T-helper 1 cell treated with Interleukin-12 subunit alpha and Interleukin-12 subunit beta and Interleukin-4 antibody, amounts not matched to agents 30 μg/mL and 1 μg/mL, for 36 hours (primary cell): ENCODE measurements at regions not wholly inside any gene's neighbourhood (a gene's known extent, or its start where the extent isn't known, plus 50 kb on each side); places are given as distances from the start of the nearest gene placed in this dataset.
A peak's percentile ranks its signal among the peaks of the same experiment; 100 is the strongest.

Source experiments
- H3K27ac Mint-ChIP-seq: one replicate; pipeline ENCODE4 v1.8.0; 2021; ENCODE audit warnings: mild to moderate bottlenecking, mixed read lengths
- H3K27me3 Mint-ChIP-seq: one replicate; pipeline ENCODE4 v1.8.0; 2021; ENCODE audit warnings: low read depth, mixed read lengths
- H3K36me3 Mint-ChIP-seq: one replicate; pipeline ENCODE4 v1.8.0; 2021; ENCODE audit warnings: low read depth, mixed read lengths
- H3K4me1 Mint-ChIP-seq: one replicate; pipeline ENCODE4 v1.8.0; 2021; ENCODE audit warnings: low read depth, mixed read lengths
- H3K4me3 Mint-ChIP-seq: one replicate; pipeline ENCODE4 v1.8.0; 2021; ENCODE audit warnings: mild to moderate bottlenecking, moderate library complexity, mixed read lengths
- H3K9me3 Mint-ChIP-seq: one replicate; pipeline ENCODE4 v1.8.0; 2021; ENCODE audit warnings: mixed read lengths

DNA sequence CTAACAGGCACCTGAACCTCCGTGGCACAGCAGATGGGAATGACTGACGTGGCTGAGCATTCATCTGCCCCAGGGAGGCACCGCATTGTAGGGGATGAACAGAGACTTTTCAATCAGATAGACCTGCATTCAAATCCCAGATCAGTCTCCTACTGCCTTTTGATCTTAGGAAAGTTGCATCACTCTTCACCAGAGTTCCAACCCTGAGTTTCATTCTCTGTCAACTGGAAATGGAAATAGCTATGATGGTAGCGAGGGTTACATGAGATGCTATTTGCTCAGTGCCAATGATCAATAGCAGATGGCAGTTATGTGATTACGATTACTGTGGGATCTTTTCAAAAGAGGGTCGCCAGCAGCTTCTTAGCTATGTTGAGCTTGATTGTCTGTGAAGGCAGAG lies 189.3 kb upstream of the RFC3 start:
- Mint-ChIP-seq H3K9me3 (no peaks in the 10 kb centered on the region), H3K27me3 (no peaks in the 10 kb centered on the region), H3K36me3 (no peaks in the 10 kb centered on the region), H3K4me3 (no peak overlapping the region), H3K4me1 (peaks cover 6% of the 10 kb centered on the region), H3K27ac (no peak overlapping the region)

- no peak overlapping the region for H3K27ac Mint-ChIP-seq
- H3K27me3 Mint-ChIP-seq: no peaks in the 10 kb centered on the region
- H3K36me3 Mint-ChIP-seq: no peaks in the 10 kb centered on the region
- H3K4me3 Mint-ChIP-seq: no peak overlapping the region
- H3K4me1 Mint-ChIP-seq: peaks cover 2% of the 10 kb centered on the region
- H3K9me3 Mint-ChIP-seq: no peaks in the 10 kb centered on the region
Measured at GRCh38 chr13:33629605-33630360, 188.2 kb upstream of the RFC3 start.

DNA sequence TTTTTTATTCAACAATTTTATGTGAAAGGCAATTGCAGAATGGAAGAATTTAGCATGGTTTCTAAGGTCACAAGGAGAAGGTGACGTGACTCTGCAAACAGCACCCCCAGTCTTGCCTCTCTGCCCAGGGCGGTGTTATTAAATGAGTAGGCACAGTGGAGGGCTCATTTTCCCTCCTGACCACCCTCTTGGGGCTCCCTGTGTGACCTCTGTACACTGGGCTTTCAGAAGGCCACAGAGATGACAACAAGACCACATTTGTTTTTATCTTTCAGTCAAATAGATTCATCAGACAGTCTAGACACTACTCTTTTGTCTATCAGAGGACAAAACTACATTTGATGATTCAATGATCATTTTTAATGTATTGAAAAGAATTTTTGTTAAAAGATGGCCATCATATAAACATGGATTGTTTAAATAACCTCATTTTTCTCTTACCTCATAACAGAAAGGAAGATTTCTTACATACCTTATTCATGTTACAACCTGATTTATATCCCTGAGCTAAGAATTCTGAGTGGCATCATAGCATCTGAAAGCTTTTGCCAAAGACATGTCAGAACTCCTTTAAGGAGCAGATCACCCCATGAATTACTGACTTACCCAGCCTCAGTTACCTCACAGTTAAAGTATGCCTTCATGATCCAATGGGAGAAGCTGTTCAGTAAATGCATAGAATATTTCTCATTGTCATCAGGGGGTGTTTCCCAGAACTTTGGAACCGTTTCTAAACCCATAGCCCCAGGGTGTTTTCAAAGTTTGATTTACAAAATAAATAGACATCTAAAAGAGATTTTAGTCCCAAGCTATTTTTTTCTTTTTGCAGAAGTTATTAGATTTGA lies 184.0 kb upstream of the RFC3 start:
- Mint-ChIP-seq H3K4me1 (no peaks in the 10 kb centered on the region), H3K36me3 (no peaks in the 10 kb centered on the region), H3K4me3 (no peak overlapping the region), H3K9me3 (no peaks in the 10 kb centered on the region), H3K27ac (no peak overlapping the region), H3K27me3 (no peaks in the 10 kb centered on the region)

DNA sequence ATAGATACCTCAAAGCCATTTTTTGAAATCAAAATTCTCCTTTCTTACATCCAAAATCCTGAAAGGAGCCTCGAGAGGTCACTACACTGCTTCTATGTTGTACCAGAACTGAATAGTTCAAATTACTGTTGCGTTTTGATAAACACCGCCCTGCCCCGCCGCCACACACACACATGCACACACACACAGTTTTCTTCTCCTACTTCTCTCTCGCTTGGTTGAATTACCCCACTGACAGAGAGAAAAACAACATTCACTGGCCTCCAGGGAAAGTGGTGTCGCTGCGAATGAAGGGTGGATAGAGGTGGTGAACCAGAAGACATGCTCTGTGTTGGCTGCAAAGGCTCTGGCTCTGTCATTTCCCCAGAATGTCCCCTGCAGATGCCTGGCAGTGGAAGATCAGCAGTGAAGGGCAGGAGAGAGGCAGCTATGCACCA lies 183.4 kb upstream of the RFC3 start:
- H3K4me3 Mint-ChIP-seq: no peak overlapping the region
- H3K9me3 Mint-ChIP-seq: no peaks in the 10 kb centered on the region
- H3K27me3 Mint-ChIP-seq: no peaks in the 10 kb centered on the region
- no peak overlapping the region for H3K27ac Mint-ChIP-seq
- no peaks in the 10 kb centered on the region for H3K36me3 Mint-ChIP-seq
- H3K4me1 Mint-ChIP-seq: no peaks in the 10 kb centered on the region

GRCh38 chr13:33636243-33636642 lies 181.7 kb upstream of the RFC3 start:
- H3K27me3 Mint-ChIP-seq: no peaks in the 10 kb centered on the region
- no peak overlapping the region for H3K4me3 Mint-ChIP-seq
- H3K36me3 Mint-ChIP-seq: no peaks in the 10 kb centered on the region
- H3K4me1 Mint-ChIP-seq: peaks cover 3% of the 10 kb centered on the region
- H3K27ac Mint-ChIP-seq: no peak overlapping the region
- H3K9me3 Mint-ChIP-seq: no peaks in the 10 kb centered on the region

GRCh38 chr13:33636955-33637670 lies 180.8 kb upstream of the RFC3 start:
- Mint-ChIP-seq H3K4me3 (no peak overlapping the region), H3K27me3 (no peaks in the 10 kb centered on the region), H3K27ac (no peak overlapping the region), H3K9me3 (no peaks in the 10 kb centered on the region), H3K4me1 (peaks cover 3% of the 10 kb centered on the region), H3K36me3 (no peaks in the 10 kb centered on the region)

DNA sequence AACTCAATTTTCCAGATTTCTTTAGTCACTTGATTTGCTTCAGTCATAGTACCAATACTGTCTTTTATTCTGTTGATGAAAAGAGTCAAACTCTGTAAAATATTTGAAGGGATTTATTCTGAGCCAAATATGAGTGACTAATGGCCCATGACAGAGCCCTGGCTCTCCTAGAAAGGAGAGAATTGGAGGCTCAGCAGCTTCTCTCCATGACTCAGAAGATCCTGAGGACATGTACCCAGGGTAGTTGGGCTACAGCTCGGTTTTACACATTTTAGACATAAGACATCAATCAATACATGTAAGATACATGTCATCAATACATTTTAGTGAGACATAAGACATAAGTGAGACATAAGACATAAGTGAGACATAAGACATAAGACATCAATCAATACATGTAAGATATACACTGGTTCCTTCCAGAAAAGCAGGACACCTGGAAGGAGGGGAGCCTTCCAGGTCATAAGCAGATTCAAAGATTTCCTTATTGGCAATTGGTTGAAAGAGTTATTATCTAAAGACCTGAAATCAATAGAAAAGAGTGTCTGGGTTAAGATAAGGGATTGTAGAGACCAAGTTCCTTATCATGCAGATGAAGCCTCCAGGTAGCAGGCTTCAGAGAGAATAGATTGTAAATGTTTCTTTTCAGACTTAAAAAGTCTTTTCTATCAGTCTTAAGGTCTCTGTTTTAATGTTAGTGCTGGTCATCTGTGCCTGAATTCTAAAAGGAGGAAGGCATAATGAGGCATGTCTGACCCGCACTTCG lies 179.8 kb upstream of the RFC3 start:
- H3K36me3 Mint-ChIP-seq: no peaks in the 10 kb centered on the region
- peaks cover 3% of the 10 kb centered on the region for H3K4me1 Mint-ChIP-seq
- no peak overlapping the region for H3K4me3 Mint-ChIP-seq
- H3K27me3 Mint-ChIP-seq: no peaks in the 10 kb centered on the region
- H3K27ac Mint-ChIP-seq: no peak overlapping the region
- no peaks in the 10 kb centered on the region for H3K9me3 Mint-ChIP-seq

- H3K36me3 Mint-ChIP-seq: no peaks in the 10 kb centered on the region
- no peaks in the 10 kb centered on the region for H3K9me3 Mint-ChIP-seq
- H3K4me3 Mint-ChIP-seq: no peak overlapping the region
- peaks cover 3% of the 10 kb centered on the region for H3K4me1 Mint-ChIP-seq
- H3K27me3 Mint-ChIP-seq: no peaks in the 10 kb centered on the region
- H3K27ac Mint-ChIP-seq: no peak overlapping the region
Measured at GRCh38 chr13:33639158-33639557, 178.8 kb upstream of the RFC3 start.

DNA sequence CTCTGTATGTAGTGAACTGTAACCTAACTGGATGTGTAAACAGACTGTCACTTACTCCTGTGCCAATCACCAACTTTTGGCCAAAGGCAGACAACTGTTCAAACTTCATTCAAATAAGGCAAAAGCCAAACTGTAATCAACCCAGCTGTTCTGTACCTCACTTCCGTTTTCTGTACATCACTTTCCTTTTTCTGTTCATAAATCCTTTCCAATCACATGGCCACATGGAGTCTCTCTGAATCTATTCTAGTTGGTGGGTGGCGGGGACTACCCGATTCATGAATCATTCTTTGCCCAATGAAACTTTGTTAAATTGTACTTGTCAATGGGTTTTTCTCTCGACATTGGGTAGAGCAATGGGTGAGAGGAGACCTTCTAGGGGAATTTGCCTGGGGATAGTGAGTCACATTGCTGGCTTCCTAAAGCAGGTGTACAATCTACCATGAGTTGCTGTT lies 178.3 kb upstream of the RFC3 start:
- Mint-ChIP-seq H3K4me1 (peaks cover 3% of the 10 kb centered on the region), H3K27ac (peak overlapping the region; percentile 55), H3K4me3 (no peak overlapping the region), H3K27me3 (no peaks in the 10 kb centered on the region), H3K36me3 (no peaks in the 10 kb centered on the region), H3K9me3 (no peaks in the 10 kb centered on the region)

DNA sequence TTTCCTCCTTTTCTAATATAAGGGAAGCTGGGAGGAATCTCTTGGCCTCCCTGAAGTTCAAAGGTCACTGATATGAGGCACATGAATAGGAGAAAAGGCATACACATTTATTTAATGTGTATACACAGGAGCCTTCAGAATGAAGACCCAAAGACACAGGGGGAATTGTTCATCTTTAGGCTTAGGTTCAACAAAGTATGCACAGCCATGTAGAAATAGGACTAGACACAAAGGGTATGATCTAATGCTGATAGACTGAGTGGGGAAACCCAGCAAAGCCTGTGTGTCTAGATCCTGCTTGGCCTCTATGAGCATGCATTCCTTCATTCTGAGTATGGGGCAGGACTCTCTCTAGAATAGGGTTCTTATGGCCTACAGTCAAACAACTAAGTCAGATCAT lies 177.1 kb upstream of the RFC3 start:
- Mint-ChIP-seq H3K4me1 (peaks cover 6% of the 10 kb centered on the region), H3K36me3 (no peaks in the 10 kb centered on the region), H3K27me3 (no peaks in the 10 kb centered on the region), H3K4me3 (no peak overlapping the region), H3K27ac (no peak overlapping the region), H3K9me3 (no peaks in the 10 kb centered on the region)

DNA sequence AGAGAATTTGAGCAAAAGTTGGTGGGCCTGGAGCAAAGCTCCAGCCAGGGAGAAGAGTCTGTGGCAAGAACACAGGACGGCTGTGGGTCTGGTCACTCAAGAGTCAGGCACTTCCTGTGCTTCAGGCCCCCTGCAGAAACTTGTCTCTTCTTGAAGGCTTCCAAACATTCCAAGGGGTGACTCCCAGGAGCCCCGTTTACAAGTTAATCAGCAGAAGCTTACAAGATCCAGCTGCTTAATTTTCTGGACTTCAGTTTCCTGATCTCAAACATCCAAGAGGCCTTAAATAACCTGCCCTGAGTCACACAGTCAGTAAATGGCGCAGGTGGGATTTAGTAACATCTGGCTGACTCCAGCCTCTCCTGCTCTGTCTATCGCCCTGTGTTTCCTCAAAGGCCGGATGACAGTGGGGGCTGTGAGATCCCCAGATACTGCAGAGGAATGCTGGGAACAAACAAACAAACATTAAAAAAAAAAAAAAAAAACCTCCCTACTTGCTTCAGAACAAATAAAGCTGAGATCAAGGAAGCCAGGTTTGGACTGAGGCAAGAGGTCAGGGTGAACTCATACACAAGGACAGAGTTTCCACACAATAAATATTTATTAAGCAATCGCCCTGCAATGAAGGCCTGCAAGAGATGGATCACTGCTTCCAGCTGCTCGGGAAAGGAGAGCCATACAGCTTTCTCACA lies 175.4 kb upstream of the RFC3 start:
- peaks cover 8% of the 10 kb centered on the region for H3K4me1 Mint-ChIP-seq
- H3K36me3 Mint-ChIP-seq: peaks cover 2% of the 10 kb centered on the region
- no peak overlapping the region for H3K4me3 Mint-ChIP-seq
- H3K27me3 Mint-ChIP-seq: no peaks in the 10 kb centered on the region
- H3K27ac Mint-ChIP-seq: no peak overlapping the region
- no peaks in the 10 kb centered on the region for H3K9me3 Mint-ChIP-seq

DNA sequence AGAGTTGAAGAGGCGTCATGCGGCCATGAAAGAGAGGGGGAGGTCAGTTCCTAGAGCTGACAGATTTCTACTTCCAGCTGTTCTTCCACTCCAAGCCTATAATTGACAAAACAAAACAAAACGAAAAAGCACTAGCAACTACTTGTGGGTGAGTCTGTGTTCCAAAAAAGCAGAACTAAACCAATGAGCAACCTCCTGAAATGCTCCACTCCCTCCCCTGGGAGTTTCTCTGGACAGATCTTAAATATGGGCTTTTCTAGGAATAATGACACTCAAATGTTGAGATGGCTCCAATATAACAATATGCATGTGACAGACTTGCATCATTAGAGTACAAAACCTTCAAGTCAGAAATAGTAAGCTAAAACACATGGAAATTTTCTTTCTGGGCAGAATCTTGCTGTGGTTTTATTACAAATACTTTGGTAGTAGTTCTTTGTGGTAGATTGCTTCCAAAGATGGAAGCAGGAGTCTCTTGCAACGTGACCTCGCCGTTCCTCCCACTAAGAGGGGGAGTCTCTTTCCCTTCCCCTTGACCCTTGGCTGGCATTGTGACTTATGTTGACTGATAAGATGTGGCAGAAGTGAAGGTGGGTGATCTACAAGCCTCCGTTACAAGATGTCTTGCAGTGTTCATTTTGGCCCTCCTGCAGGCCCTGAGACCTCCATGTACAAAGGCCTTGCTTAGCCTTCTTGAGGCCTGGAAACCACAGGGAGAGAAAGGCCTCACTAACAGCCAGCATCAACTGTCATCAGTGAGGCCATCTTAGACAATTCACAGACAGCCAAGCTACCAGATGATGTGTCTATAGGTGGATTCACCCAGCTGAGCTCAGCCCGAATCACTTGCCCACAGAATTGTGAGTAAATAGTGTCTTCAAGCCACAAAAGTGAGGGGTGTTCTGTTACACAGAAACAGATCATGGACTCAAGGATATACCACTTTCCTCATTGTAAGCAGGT lies 173.1 kb upstream of the RFC3 start:
- no peaks in the 10 kb centered on the region for H3K27me3 Mint-ChIP-seq
- H3K27ac Mint-ChIP-seq: no peak overlapping the region
- no peak overlapping the region for H3K4me3 Mint-ChIP-seq
- H3K9me3 Mint-ChIP-seq: no peaks in the 10 kb centered on the region
- H3K36me3 Mint-ChIP-seq: peaks cover 2% of the 10 kb centered on the region
- peaks cover 6% of the 10 kb centered on the region for H3K4me1 Mint-ChIP-seq
